UCSD-AML1 (cell line): ENCODE measurements at regions not wholly inside any gene's neighbourhood (a gene's known extent, or its start where the extent isn't known, plus 50 kb on each side); places are given as distances from the start of the nearest gene placed in this dataset.
A peak's percentile ranks its signal among the peaks of the same experiment; 100 is the strongest.

Experiments
- DNase-seq: peaks from one replicate; lab custom pipeline; 2025; ENCODE audit not compliant: unreplicated experiment; lab: John Stamatoyannopoulos, UW

- no peak for DNase-seq
Observed at GRCh38 chr6:14723535-14724086, 522.3 kb upstream of the JARID2 start.

- no peak for DNase-seq
Observed at GRCh38 chr6:14724549-14724948, 521.3 kb upstream of the JARID2 start.

- no peak for DNase-seq
Observed at GRCh38 chr6:14726816-14727493, 518.9 kb upstream of the JARID2 start.

- no peak for DNase-seq
Observed at GRCh38 chr6:14727494-14728395, 518.1 kb upstream of the JARID2 start.

GRCh38 chr6:14728396-14729024, 517.4 kb upstream of the JARID2 start:
- no peak for DNase-seq

GRCh38 chr6:14729129-14729871, 516.6 kb upstream of the JARID2 start:
- no peak for DNase-seq

GRCh38 chr6:14730654-14731053, 515.2 kb upstream of the JARID2 start:
- DNase-seq = no peak

- DNase-seq = no peak
Observed at GRCh38 chr6:14731611-14732010, 514.3 kb upstream of the JARID2 start.

GRCh38 chr6:14732226-14732843, 513.5 kb upstream of the JARID2 start:
- no peak for DNase-seq

GRCh38 chr6:14732844-14733757, 512.8 kb upstream of the JARID2 start:
- peak; percentile 38 for DNase-seq

- DNase-seq = no peak
Observed at GRCh38 chr6:14734052-14734415, 511.8 kb upstream of the JARID2 start.

GRCh38 chr6:14734416-14735340, 511.2 kb upstream of the JARID2 start:
- DNase-seq = peak; percentile 38

- DNase-seq = no peak
Observed at GRCh38 chr6:14735956-14736486, 509.8 kb upstream of the JARID2 start.

GRCh38 chr6:14736554-14736953, 509.3 kb upstream of the JARID2 start:
- DNase-seq = no peak

GRCh38 chr6:14738497-14738896, 507.4 kb upstream of the JARID2 start:
- DNase-seq = no peak

- DNase-seq = no peak
Observed at GRCh38 chr6:14738933-14739332, 506.9 kb upstream of the JARID2 start.

GRCh38 chr6:14739827-14740226, 506.0 kb upstream of the JARID2 start:
- DNase-seq = no peak

GRCh38 chr6:14742171-14742570, 503.7 kb upstream of the JARID2 start:
- DNase-seq = no peak
